ENCODE measurements at regions not wholly inside any gene's neighbourhood (a gene's known extent, or its start where the extent isn't known, plus 50 kb on each side); places are given as distances from the start of the nearest gene placed in this dataset.

- H3K4me1 ChIP-seq (ENCODE audit: control insufficient read depth in 1 of 2, insufficient read depth in 2 of 2, low read length in 2 of 2): peaks cover 11 to 14% of the 10 kb centered on the region in 2 donors
- WGBS (ENCODE audit: insufficient coverage): 83% methylated on average over 1 of the region's 3 CpGs
- Mint-ChIP-seq H3K4me1 (peaks cover 18% of the 10 kb centered on the region), H3K9me3 (no peaks in the 10 kb centered on the region), H3K4me3 (peak overlapping the region in 1 of 2 donors; percentile 69), H3K27me3 (ENCODE audit: low read depth in 3 of 3) (peaks cover 18 to 32% (median 22%) of the 10 kb centered on the region in 3 donors), H3K27ac (no peak overlapping the region), H3K36me3 (no peaks in the 10 kb centered on the region)
- H4K20me1 ChIP-seq (ENCODE audit: insufficient read depth, low read length): no peaks in the 10 kb centered on the region
- no peak overlapping the region for H2AFZ ChIP-seq (ENCODE audit: insufficient read depth, low read depth, low read length, poor library complexity, severe bottlenecking)
- no peak overlapping the region for H3K4me3 ChIP-seq (replicated peaks in 1 of 3; ENCODE audit: low read depth in 2 of 3, low read length in 3 of 3)
- no peaks in the 10 kb centered on the region for H3K79me2 ChIP-seq (ENCODE audit: insufficient read depth, low read length)
- no peaks in the 10 kb centered on the region for H3K9me3 ChIP-seq (replicated peaks in 1 of 2; ENCODE audit: control insufficient read depth in 1 of 2, insufficient read depth in 1 of 2, low read length in 2 of 2)
- H3K4me2 ChIP-seq (replicated peaks; ENCODE audit: extremely low read depth, low read length, poor library complexity, severe bottlenecking): no peak overlapping the region
- no peak overlapping the region for H3K27ac ChIP-seq (ENCODE audit: low read depth in 1 of 2, low read length in 2 of 2)
- H3K36me3 ChIP-seq (replicated peaks in 1 of 2; ENCODE audit: control insufficient read depth in 1 of 2, insufficient read depth in 2 of 2, low read length in 2 of 2): no peaks in the 10 kb centered on the region
- peaks cover 16 to 26% of the 10 kb centered on the region in 2 donors for H3K27me3 ChIP-seq (ENCODE audit: control insufficient read depth in 2 of 2, insufficient read depth in 2 of 2, low read length in 2 of 2)
- DNase-seq: no peak
- no peak for TF ChIP-seq CTCF (IDR thresholded peaks at IDR 0.05)
- no peak overlapping the region for H3K9ac ChIP-seq (ENCODE audit: insufficient read depth, low read length, poor library complexity, severe bottlenecking)
- intact Hi-C loops (cut with micrococcal nuclease): no loop called here
Measured at GRCh38 chr20:40238511-40238910, 450.5 kb downstream of the MAFB start.

GRCh38 chr20:40234593-40234992 is 454.4 kb downstream of the MAFB start:
- no peaks in the 10 kb centered on the region for H3K36me3 Mint-ChIP-seq
- no peaks in the 10 kb centered on the region for H3K4me1 Mint-ChIP-seq
- no peak overlapping the region for H3K4me2 ChIP-seq (replicated peaks; ENCODE audit: extremely low read depth, low read length, poor library complexity, severe bottlenecking)
- no peak for TF ChIP-seq CTCF (IDR thresholded peaks at IDR 0.05)
- no peak overlapping the region for H3K4me3 Mint-ChIP-seq
- H3K9me3 Mint-ChIP-seq: peaks cover 0 to 6% (median 0%) of the 10 kb centered on the region in 7 donors
- H3K36me3 ChIP-seq (replicated peaks in 1 of 2; ENCODE audit: control insufficient read depth in 1 of 2, insufficient read depth in 2 of 2, low read length in 2 of 2): no peaks in the 10 kb centered on the region
- H4K20me1 ChIP-seq (ENCODE audit: insufficient read depth, low read length): no peaks in the 10 kb centered on the region
- no peaks in the 10 kb centered on the region for H3K4me1 ChIP-seq (ENCODE audit: control insufficient read depth in 1 of 2, insufficient read depth in 2 of 2, low read length in 2 of 2)
- WGBS (ENCODE audit: insufficient coverage): no CpG with 5 or more reads among the region's 3 CpGs
- H3K9me3 ChIP-seq (replicated peaks in 1 of 2; ENCODE audit: control insufficient read depth in 1 of 2, insufficient read depth in 1 of 2, low read length in 2 of 2): no peaks in the 10 kb centered on the region
- peaks cover 22 to 24% of the 10 kb centered on the region in 2 donors for H3K27me3 ChIP-seq (ENCODE audit: control insufficient read depth in 2 of 2, insufficient read depth in 2 of 2, low read length in 2 of 2)
- H3K9ac ChIP-seq (ENCODE audit: insufficient read depth, low read length, poor library complexity, severe bottlenecking): no peak overlapping the region
- peaks cover 14 to 40% (median 21%) of the 10 kb centered on the region in 3 donors for H3K27me3 Mint-ChIP-seq (ENCODE audit: low read depth in 3 of 3)
- intact Hi-C loops (cut with micrococcal nuclease): no loop called here
- H3K27ac Mint-ChIP-seq: no peak overlapping the region
- no peaks in the 10 kb centered on the region for H3K79me2 ChIP-seq (ENCODE audit: insufficient read depth, low read length)
- no peak overlapping the region for H3K27ac ChIP-seq (ENCODE audit: low read depth in 1 of 2, low read length in 2 of 2)
- no peak overlapping the region for H3K4me3 ChIP-seq (replicated peaks in 1 of 3; ENCODE audit: low read depth in 2 of 3, low read length in 3 of 3)
- no peak for DNase-seq
- no peak overlapping the region for H2AFZ ChIP-seq (ENCODE audit: insufficient read depth, low read depth, low read length, poor library complexity, severe bottlenecking)
